ENCODE measurements at regions not wholly inside any gene's neighbourhood (a gene's known extent, or its start where the extent isn't known, plus 50 kb on each side); places are given as distances from the start of the nearest gene placed in this dataset.
"Not testable (repeated sequence)": the region's sequence is repeated elsewhere in the genome, so short reads cannot be mapped to it uniquely, and the experiment has no call there.

- no peaks in the 10 kb centered on the region for H3K79me2 ChIP-seq (ENCODE audit: insufficient read depth, low read length)
- no peaks in the 10 kb centered on the region for H3K9me3 ChIP-seq (ENCODE audit: low read length)
- no peak overlapping the region for H3K9ac ChIP-seq (ENCODE audit: low read length)
- H2AFZ ChIP-seq (ENCODE audit: low read length), result no peak overlapping the region
- no peaks in the 10 kb centered on the region for H4K20me1 ChIP-seq (ENCODE audit: insufficient read depth, low read length)
- no peaks in the 10 kb centered on the region for H3K4me1 ChIP-seq (ENCODE audit: insufficient read depth, low read length, severe bottlenecking)
- H3K4me3 ChIP-seq (ENCODE audit: low read depth, low read length, poor library complexity, severe bottlenecking), result no peak overlapping the region
- H3K27me3 ChIP-seq (ENCODE audit: insufficient read depth, low read length), result no peaks in the 10 kb centered on the region
- no peaks in the 10 kb centered on the region for H3K9me2 ChIP-seq (ENCODE audit: low read depth, low read length)
- TF ChIP-seq CTCF (IDR thresholded peaks at IDR 0.05; ENCODE audit: low read length) (no peak), EZH2 (IDR thresholded peaks at IDR 0.05; ENCODE audit: borderline replicate concordance, low read length) (no peak)
- H3K4me2 ChIP-seq (ENCODE audit: low read length), result no peak overlapping the region
- no peaks in the 10 kb centered on the region for H3F3A ChIP-seq (ENCODE audit: insufficient read depth, low read length)
- no peaks in the 10 kb centered on the region for H3K36me3 ChIP-seq (ENCODE audit: insufficient read depth, low read length)
- no peak overlapping the region for H3K27ac ChIP-seq (ENCODE audit: low read depth, low read length, poor library complexity, severe bottlenecking)
Measured at GRCh38 chr10:121392657-121393056, 205.6 kb downstream of the FGFR2 start.

- Histone ChIP-seq H3K36me3 (ENCODE audit: insufficient read depth, low read length) (no peaks in the 10 kb centered on the region), H3K27ac (ENCODE audit: low read depth, low read length, poor library complexity, severe bottlenecking) (no peak overlapping the region), H3K27me3 (ENCODE audit: insufficient read depth, low read length) (no peaks in the 10 kb centered on the region), H3K4me3 (ENCODE audit: low read depth, low read length, poor library complexity, severe bottlenecking) (no peak overlapping the region), H3K79me2 (ENCODE audit: insufficient read depth, low read length) (no peaks in the 10 kb centered on the region), H3K4me2 (ENCODE audit: low read length) (no peak overlapping the region), H4K20me1 (ENCODE audit: insufficient read depth, low read length) (no peaks in the 10 kb centered on the region), H3K4me1 (ENCODE audit: insufficient read depth, low read length, severe bottlenecking) (no peaks in the 10 kb centered on the region), H3K9ac (ENCODE audit: low read length) (no peak overlapping the region), H3K9me3 (ENCODE audit: low read length) (no peaks in the 10 kb centered on the region), H2AFZ (ENCODE audit: low read length) (no peak overlapping the region), H3K9me2 (ENCODE audit: low read depth, low read length) (no peaks in the 10 kb centered on the region), H3F3A (ENCODE audit: insufficient read depth, low read length) (no peaks in the 10 kb centered on the region)
- TF ChIP-seq CTCF (IDR thresholded peaks at IDR 0.05; ENCODE audit: low read length), result no peak
- TF ChIP-seq EZH2 (IDR thresholded peaks at IDR 0.05; ENCODE audit: borderline replicate concordance, low read length), result no peak
Measured at GRCh38 chr10:121393522-121393921, 204.7 kb downstream of the FGFR2 start.

GRCh38 chr10:121400507-121400906 is 197.7 kb downstream of the FGFR2 start:
- not testable (repeated sequence) for H4K20me1 ChIP-seq (ENCODE audit: insufficient read depth, low read length); H3K4me2 ChIP-seq (ENCODE audit: low read length); H3K79me2 ChIP-seq (ENCODE audit: insufficient read depth, low read length); H3K9me2 ChIP-seq (ENCODE audit: low read depth, low read length); H3K27me3 ChIP-seq (ENCODE audit: insufficient read depth, low read length); H3K27ac ChIP-seq (ENCODE audit: low read depth, low read length, poor library complexity, severe bottlenecking); H3K4me1 ChIP-seq (ENCODE audit: insufficient read depth, low read length, severe bottlenecking); H3F3A ChIP-seq (ENCODE audit: insufficient read depth, low read length); H3K9ac ChIP-seq (ENCODE audit: low read length); H3K4me3 ChIP-seq (ENCODE audit: low read depth, low read length, poor library complexity, severe bottlenecking); H3K36me3 ChIP-seq (ENCODE audit: insufficient read depth, low read length); H2AFZ ChIP-seq (ENCODE audit: low read length); H3K9me3 ChIP-seq (ENCODE audit: low read length)

GRCh38 chr10:121403527-121403926 is 194.7 kb downstream of the FGFR2 start:
- Histone ChIP-seq H3K79me2 (ENCODE audit: insufficient read depth, low read length) (no peaks in the 10 kb centered on the region), H3K9ac (ENCODE audit: low read length) (no peak overlapping the region), H3K9me2 (ENCODE audit: low read depth, low read length) (no peaks in the 10 kb centered on the region), H3K4me1 (ENCODE audit: insufficient read depth, low read length, severe bottlenecking) (no peaks in the 10 kb centered on the region), H3K4me2 (ENCODE audit: low read length) (no peak overlapping the region), H3K27me3 (ENCODE audit: insufficient read depth, low read length) (no peaks in the 10 kb centered on the region), H3K36me3 (ENCODE audit: insufficient read depth, low read length) (no peaks in the 10 kb centered on the region), H3F3A (ENCODE audit: insufficient read depth, low read length) (no peaks in the 10 kb centered on the region), H2AFZ (ENCODE audit: low read length) (no peak overlapping the region), H3K9me3 (ENCODE audit: low read length) (no peaks in the 10 kb centered on the region), H4K20me1 (ENCODE audit: insufficient read depth, low read length) (no peaks in the 10 kb centered on the region), H3K27ac (ENCODE audit: low read depth, low read length, poor library complexity, severe bottlenecking) (no peak overlapping the region), H3K4me3 (ENCODE audit: low read depth, low read length, poor library complexity, severe bottlenecking) (no peak overlapping the region)
- TF ChIP-seq EZH2 (IDR thresholded peaks at IDR 0.05; ENCODE audit: borderline replicate concordance, low read length) (no peak), CTCF (IDR thresholded peaks at IDR 0.05; ENCODE audit: low read length) (no peak)
